DOHH2 (cell line): ENCODE measurements at regions not wholly inside any gene's neighbourhood (a gene's known extent, or its start where the extent isn't known, plus 50 kb on each side); places are given as distances from the start of the nearest gene placed in this dataset.

Source experiments
- H3F3A ChIP-seq: fragments of 200-600 bp; sonication (generic), shearing (Covaris generic); 2 replicates; pipeline ENCODE4 v1.6.0; 2016; ENCODE audit warnings: antibody characterized with exemption, mild to moderate bottlenecking; ENCODE audit not compliant: control insufficient read depth, insufficient read depth
- H3K27ac ChIP-seq: fragments of 200-600 bp; sonication (generic); 2 replicates; pipeline ENCODE4 v1.5.1; 2014; ENCODE audit warnings: low read depth, mild to moderate bottlenecking, low read length, moderate library complexity
- H3K27me3 ChIP-seq: fragments of 200-600 bp; sonication (generic); 2 replicates; pipeline ENCODE4 v1.6.1; 2014; ENCODE audit warnings: mild to moderate bottlenecking, low read length, mixed read lengths; ENCODE audit not compliant: control insufficient read depth
- H3K36me3 ChIP-seq: fragments of 200-600 bp; sonication (generic); 2 replicates; pipeline ENCODE4 v1.6.1; 2014; ENCODE audit warnings: mild to moderate bottlenecking, low read length, moderate library complexity, mixed read lengths; ENCODE audit not compliant: control insufficient read depth
- H3K4me1 ChIP-seq: fragments of 200-600 bp; sonication (generic); 2 replicates; pipeline ENCODE4 v1.6.1; 2014; ENCODE audit warnings: mild to moderate bottlenecking, low read length, mixed read lengths; ENCODE audit not compliant: control insufficient read depth
- H3K4me2 ChIP-seq: fragments of 200-600 bp; sonication (generic); 2 replicates; pipeline ENCODE4 v1.6.0; 2014; ENCODE audit warnings: mild to moderate bottlenecking, low read length, moderate library complexity
- H3K4me3 ChIP-seq: fragments of 200-600 bp; sonication (generic); 2 replicates; pipeline ENCODE4 v1.5.1; 2014; ENCODE audit warnings: mild to moderate bottlenecking, low read length, mixed read lengths
- H3K79me2 ChIP-seq: fragments of 200-600 bp; sonication (generic); 2 replicates; pipeline ENCODE4 v1.6.1; 2014; ENCODE audit warnings: mild to moderate bottlenecking, low read length, mixed read lengths; ENCODE audit not compliant: control insufficient read depth
- H3K9me2 ChIP-seq: fragments of 200-600 bp; sonication (generic); replicated peaks from 2 replicates; pipeline ENCODE4 v1.6.1; 2014; ENCODE audit warnings: mild to moderate bottlenecking, low read length, mixed read lengths; ENCODE audit not compliant: control insufficient read depth
- H3K9me3 ChIP-seq: fragments of 200-600 bp; sonication (generic); 2 replicates; pipeline ENCODE4 v1.6.1; 2014; ENCODE audit warnings: antibody characterized with exemption, low read length, mixed read lengths; ENCODE audit not compliant: control insufficient read depth, insufficient read depth
- H4K20me1 ChIP-seq: fragments of 200-600 bp; sonication (generic); 2 replicates; pipeline ENCODE4 v1.6.0; 2014; ENCODE audit warnings: low read depth, mild to moderate bottlenecking, antibody characterized with exemption, low read length, moderate library complexity; ENCODE audit not compliant: control insufficient read depth, insufficient read depth
- CTCF ChIP-seq: fragments of 200-600 bp; sonication (generic); IDR thresholded peaks from one replicate; pipeline ENCODE4 v1.5.1; 2014; ENCODE audit warnings: antibody characterized with exemption, mild to moderate bottlenecking, low read depth, low read length; ENCODE audit not compliant: poor library complexity, severe bottlenecking
- EZH2phosphoT487 ChIP-seq: fragments of 200-600 bp; sonication (generic); IDR thresholded peaks from 2 replicates; pipeline ENCODE4 v1.6.1; 2017; ENCODE audit warnings: borderline replicate concordance, mild to moderate bottlenecking, antibody characterized with exemption, low read length, moderate library complexity, mixed read lengths

GRCh38 chr15:94001255-94001801 lies 230.0 kb upstream of the MCTP2 start:
- Histone ChIP-seq H3K4me1 (no peaks in the 10 kb centered on the region), H3K27me3 (no peaks in the 10 kb centered on the region), H4K20me1 (no peaks in the 10 kb centered on the region)

GRCh38 chr15:94000606-94001005 lies 230.8 kb upstream of the MCTP2 start:
- no peak overlapping the region for H3K4me2 ChIP-seq
- no peak overlapping the region for H3K4me3 ChIP-seq
- H3K9me2 ChIP-seq: no peaks in the 10 kb centered on the region
- H3K27ac ChIP-seq: no peak overlapping the region
- TF ChIP-seq EZH2phosphoT487 (no peak), CTCF (no peak)
- no peaks in the 10 kb centered on the region for H4K20me1 ChIP-seq
- H3K4me1 ChIP-seq: no peaks in the 10 kb centered on the region
- H3K27me3 ChIP-seq: no peaks in the 10 kb centered on the region
- no peaks in the 10 kb centered on the region for H3F3A ChIP-seq
- no peaks in the 10 kb centered on the region for H3K9me3 ChIP-seq
- no peaks in the 10 kb centered on the region for H3K36me3 ChIP-seq
- no peaks in the 10 kb centered on the region for H3K79me2 ChIP-seq

More at GRCh38 chr15:94001255-94001801, 230.0 kb upstream of the MCTP2 start:
- Histone ChIP-seq H3F3A (no peaks in the 10 kb centered on the region), H3K9me2 (no peaks in the 10 kb centered on the region), H3K79me2 (no peaks in the 10 kb centered on the region), H3K4me2 (no peak overlapping the region), H3K36me3 (no peaks in the 10 kb centered on the region), H3K27ac (no peak overlapping the region), H3K9me3 (no peaks in the 10 kb centered on the region), H3K4me3 (no peak overlapping the region)
- TF ChIP-seq CTCF: no peak
- no peak for TF ChIP-seq EZH2phosphoT487

GRCh38 chr15:93997071-93997658 lies 234.2 kb upstream of the MCTP2 start:
- H3K79me2 ChIP-seq: no peaks in the 10 kb centered on the region
- H3K36me3 ChIP-seq: no peaks in the 10 kb centered on the region
- no peaks in the 10 kb centered on the region for H3K9me2 ChIP-seq
- H3K27ac ChIP-seq: no peak overlapping the region
- H3K4me2 ChIP-seq: no peak overlapping the region
- no peaks in the 10 kb centered on the region for H3F3A ChIP-seq
- H3K4me3 ChIP-seq: no peak overlapping the region
- TF ChIP-seq EZH2phosphoT487 (no peak), CTCF (peak; percentile 64)
- H4K20me1 ChIP-seq: no peaks in the 10 kb centered on the region
- H3K27me3 ChIP-seq: no peaks in the 10 kb centered on the region
- no peaks in the 10 kb centered on the region for H3K4me1 ChIP-seq
- no peaks in the 10 kb centered on the region for H3K9me3 ChIP-seq
